ENCODE measurements at regions not wholly inside any gene's neighbourhood (a gene's known extent, or its start where the extent isn't known, plus 50 kb on each side); places are given as distances from the start of the nearest gene placed in this dataset.

DNA sequence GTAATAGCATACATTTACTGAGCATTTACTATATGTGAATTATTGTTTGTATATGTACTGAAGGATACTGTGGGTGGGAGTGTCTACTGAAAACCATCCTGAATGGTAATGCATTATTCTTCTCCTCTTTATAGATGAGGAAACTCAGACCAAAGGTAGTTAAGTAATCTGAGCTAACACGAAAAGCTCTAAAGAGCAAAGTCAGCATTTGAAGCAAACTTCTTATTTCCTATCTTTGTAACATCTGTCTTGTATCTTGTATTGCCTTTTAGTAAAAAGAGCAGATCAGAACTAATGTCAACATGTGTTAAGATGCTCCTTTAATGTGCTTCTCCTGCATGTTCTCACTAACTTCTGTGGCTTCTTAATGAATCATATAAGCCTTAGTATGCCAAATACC lies 382.8 kb upstream of the NXPH2 start:
- DNase-seq (ENCODE audit: low read depth): no peak

DNA sequence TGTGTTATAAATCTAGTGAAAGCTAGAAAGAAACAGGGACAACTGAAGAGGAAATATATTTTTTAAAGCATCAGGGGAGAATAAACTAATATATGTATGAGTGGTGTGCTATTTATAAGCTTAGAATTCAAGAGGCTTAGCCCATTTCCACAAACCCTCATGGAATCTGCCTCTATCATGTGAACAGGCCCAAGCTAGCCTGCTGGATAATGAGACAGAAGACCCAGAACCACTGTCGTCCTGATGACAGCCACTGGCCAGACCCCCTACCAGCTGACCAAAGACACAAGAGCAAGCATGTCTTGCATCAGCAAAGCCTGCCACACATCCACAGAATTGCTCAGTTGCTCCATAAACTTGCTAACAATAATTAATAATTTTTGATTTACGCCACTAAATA lies 382.3 kb upstream of the NXPH2 start:
- DNase-seq (ENCODE audit: low read depth): no peak

DNA sequence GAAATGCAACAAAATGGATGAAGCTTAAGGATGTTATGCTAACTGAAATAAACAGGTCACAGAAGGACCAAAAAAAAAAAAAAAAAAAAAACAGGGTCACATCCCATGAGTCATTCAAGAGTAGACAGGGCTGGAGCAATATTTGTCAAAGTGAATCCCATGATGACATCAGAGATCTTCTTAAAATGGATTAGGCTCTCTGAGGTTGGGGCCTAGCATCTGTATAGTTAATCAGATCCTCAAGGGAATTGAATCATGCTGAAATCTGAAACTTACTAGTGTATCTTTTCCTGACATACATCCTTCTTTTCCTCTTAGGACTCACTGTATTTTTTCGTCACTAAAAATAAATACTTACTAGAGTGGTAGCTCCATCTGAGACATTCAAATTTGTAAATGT lies 380.6 kb upstream of the NXPH2 start:
- no peak for DNase-seq (ENCODE audit: low read depth)

DNA sequence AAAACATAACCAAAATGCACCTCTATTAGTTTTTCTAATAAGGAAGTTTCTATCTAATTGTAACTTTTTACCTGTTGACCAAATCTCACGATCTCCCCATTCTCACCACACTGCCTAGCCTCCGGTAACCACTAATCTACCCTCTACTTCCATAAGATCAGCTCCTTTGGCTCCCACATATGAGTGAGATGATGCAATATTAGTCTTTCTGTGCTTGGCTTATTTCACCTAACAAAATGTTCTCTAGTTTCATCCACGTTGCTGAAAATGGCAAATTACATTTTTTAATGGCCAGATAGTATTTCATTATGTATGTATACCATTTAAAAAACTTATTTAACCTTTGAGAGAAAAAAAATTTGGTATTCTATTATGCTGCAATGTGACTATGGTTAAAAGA lies 379.0 kb upstream of the NXPH2 start:
- no peak for DNase-seq (ENCODE audit: low read depth)

DNA sequence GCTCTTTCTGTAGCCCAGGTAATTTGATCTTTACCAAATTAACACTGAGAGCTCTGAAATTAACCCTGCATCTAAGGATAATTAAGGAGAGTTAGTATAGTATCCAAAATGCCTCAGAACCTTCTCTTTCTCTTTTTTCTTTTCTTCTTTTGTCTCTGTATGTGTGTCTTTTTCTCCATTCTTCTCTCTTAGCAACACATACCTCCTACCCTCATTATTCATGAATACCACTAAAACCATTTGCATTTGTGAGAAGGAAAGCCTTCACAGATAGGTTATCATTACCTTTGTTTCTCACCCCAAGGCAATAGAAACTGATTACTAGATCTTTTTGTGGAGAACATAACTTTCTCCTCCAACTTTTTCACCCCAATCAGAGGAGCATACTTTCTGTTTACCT lies 376.5 kb upstream of the NXPH2 start:
- no peak for DNase-seq (ENCODE audit: low read depth)

DNA sequence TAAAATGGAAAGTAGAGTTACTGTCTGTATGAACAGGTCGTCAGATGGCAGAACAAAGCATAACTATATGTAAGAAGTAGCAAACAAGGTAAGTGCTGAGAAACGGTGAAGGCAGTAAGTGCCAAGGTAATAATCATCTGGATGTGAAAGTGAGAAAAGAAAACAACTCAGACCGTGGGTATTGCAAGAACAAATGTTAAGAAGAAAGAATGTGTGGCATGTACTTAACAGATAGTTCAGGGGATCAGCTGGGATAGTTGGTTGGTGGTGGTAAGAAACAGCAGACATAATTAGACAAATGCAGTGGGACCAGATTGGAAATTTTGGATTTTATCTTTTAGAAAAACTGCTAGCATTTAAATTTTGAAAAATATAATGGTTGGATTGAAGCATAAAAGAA lies 375.8 kb upstream of the NXPH2 start:
- no peak for DNase-seq (ENCODE audit: low read depth)

DNA sequence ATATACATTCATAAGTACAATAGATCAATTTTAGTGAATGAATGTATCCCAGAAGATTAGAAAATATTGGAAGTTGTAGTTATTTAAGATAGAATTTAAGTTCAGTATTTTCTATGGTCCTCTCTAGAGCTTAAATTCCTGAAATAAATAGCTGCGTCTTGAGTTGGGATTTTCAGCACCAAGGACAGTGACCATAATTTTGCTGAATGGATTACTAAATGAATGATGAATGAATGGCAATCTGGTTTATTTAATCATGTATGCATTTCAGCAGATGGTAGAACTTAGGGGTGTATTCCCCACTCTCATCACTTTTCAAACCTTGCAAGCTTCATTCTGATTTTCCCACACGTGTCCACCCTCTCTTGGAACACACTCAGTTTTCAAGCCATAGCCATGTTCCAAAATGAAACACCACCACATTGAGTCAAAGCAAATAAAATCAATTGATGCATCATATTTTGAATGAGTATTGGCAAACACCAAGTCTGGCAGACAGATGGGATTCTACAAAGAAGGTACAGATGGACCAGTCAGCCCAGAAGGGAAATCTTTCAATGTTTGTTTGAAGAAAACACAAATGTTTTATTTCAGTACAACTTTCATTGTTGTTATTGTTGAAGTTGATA lies 362.2 kb upstream of the NXPH2 start:
- peak; percentile 24 for DNase-seq (ENCODE audit: low read depth)

DNA sequence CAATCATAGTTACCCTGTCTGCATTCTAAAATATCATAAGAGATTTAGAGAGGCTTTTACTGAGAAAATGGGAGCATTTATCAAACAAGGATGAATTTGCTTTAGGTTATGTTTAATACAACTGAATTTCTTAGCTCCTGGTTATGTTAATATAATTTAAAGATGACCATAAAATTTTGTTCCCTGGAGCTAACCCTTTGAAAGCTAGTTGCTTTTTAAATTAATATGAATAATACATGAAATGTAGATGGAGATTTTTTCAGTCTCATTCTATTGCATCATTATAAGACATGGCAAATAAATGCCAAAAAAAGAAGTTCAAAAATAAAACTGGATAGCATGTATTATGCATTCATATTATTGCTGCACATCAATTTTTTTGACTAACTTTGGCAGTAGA lies 344.1 kb upstream of the NXPH2 start:
- DNase-seq (ENCODE audit: low read depth): no peak

DNA sequence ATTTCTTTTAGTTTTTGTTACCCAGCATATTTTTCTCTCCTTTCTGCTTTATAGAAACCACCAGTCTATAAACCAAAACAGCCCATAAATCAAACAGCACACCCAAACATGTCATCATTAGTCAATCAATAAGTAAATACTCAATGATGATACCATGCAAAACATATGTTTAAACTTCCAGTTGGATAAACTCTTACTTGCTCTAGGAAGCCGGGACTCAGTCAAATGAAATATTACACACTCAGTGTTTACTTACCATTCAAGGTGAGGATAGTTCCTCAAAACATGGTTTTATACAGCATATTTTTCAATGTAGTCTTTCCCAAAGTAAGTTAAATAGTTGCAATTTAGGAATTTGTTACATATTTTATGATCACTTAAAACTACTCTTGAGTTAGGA lies 343.6 kb upstream of the NXPH2 start:
- DNase-seq (ENCODE audit: low read depth): no peak

DNA sequence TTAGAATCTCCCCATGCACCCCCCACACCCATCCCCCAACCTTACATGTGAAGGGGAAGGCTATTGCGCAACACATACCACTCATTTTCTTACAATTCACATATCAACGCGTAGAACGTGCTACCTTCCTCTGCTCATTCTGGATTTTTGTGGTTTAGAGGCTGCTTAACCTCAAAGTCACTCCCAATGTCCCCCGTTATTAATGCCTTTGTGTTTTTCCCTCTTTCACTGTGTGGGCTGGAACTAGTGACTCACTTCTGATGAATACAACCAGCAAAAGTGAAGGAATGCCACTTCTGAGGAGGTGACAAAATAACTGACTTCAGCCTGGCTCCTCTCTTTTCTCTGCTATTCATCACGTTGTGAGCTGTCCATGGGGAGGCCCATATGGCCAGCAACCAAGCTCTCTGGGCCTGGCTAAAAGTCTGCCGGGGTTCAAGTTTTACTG lies 342.5 kb upstream of the NXPH2 start:
- peak; percentile 45 for DNase-seq (ENCODE audit: low read depth)

DNA sequence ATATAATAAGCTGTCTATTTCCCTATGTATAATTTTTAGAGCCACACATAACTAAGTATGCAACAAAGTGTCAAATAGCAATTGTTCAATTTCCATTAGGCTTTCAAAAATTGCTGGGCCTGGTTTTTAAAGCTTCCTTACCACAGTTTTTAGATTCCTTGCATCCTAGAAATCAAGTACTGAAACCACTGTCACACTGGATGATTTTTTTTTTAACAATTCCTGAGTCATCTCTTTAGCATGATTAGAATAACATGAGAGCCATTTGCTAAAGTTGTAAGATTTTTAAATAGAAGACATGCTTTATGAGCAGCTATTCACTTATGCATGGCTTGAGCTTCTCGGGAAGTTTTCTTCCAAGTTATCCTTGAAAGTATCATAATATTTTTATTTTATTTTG lies 319.5 kb upstream of the NXPH2 start:
- no peak for DNase-seq (ENCODE audit: low read depth)

DNA sequence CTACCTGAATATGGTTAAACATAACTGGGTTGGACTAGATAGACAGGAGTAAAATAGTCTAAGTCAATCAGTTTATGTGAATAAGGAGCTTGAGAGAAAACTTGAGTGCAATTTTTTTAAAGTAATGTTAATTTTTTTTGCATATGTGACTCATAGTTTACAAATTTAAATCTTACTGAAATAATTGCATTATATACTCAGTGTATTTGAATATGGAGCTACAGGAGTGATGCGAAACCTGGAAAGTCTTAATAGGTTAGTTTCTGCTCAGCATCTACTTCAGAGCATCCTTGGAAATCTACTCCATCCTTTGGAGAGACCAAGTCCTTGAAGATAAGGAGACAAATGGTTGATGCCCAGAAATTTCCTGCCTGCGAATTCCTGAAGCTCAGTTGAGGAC lies 318.8 kb upstream of the NXPH2 start:
- DNase-seq (ENCODE audit: low read depth): no peak

DNA sequence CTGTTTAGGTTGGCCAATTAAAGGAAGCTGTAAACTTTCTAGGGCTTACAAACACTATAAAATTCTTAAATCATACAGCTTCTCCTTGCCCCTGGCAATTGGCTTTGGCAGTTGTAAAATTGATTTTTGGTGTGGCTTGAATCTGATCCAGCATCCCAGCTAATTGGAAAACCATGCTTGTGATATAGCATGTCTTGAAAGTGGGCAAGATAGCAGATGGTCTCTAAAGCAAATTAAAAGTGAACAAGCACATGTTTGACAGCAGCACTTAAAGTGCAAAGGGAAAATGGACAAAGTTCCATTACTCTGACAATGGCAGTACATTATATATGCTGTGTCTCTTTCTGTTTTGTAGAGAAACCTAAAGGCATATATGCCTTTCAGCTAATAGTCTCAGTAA lies 302.9 kb upstream of the NXPH2 start:
- no peak for DNase-seq (ENCODE audit: low read depth)

DNA sequence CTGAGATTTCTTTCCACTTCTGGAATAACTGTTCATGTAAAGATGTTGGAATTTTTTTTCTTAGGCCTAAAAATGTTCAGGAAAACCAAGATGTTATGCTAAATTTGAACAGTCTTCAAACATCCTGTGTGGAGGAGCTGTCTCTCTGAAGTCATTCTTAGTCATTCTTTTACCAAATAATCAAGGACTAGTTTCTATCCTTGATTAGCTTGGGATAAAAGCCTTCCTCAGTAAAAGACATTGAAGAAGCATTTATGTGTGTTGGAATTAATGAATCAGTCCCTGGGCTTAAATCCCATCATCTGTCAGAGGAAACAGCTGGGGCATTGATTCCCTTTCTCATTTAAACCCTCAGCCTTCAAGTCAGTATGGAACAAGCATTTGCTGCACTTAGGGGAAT lies 300.1 kb upstream of the NXPH2 start:
- no peak for DNase-seq (ENCODE audit: low read depth)

DNA sequence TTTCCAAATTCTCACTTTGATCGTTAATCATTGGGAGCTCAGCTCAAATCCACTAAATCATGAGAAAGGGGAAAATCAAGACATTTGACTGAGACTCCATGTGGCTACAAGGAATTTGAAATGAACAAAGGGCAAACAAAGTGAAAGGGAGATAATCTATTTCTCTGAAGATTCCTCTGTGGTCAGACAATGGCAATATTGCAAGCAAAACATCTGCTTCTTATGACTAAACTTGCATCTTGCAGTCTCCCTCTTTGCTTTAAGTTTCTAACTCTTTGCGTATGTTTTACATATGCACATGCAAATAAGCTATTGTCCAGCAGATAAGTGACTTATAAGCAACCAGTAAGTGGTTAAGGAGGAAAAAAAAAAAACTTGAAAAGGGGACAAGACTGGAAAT lies 299.1 kb upstream of the NXPH2 start:
- DNase-seq (ENCODE audit: low read depth): no peak

DNA sequence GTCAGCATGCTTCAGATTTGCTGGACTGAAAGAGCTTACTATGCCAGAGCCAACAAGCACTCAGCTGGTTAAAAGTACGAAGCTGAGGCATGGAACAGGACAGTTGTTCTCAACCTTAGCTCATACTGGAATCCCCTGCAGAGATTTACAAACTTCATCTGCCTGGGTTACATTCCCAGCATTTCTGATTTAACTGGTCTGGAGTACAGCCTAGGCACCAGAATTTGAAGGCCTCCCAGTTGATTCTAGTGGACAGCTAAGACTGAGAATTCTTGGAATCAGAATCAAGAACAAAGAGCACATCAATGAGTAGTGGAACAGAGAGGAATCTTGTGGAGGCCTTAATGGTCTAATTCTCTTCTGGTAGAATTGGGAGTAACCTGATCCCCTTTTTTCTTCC lies 298.2 kb upstream of the NXPH2 start:
- DNase-seq (ENCODE audit: low read depth): no peak

DNA sequence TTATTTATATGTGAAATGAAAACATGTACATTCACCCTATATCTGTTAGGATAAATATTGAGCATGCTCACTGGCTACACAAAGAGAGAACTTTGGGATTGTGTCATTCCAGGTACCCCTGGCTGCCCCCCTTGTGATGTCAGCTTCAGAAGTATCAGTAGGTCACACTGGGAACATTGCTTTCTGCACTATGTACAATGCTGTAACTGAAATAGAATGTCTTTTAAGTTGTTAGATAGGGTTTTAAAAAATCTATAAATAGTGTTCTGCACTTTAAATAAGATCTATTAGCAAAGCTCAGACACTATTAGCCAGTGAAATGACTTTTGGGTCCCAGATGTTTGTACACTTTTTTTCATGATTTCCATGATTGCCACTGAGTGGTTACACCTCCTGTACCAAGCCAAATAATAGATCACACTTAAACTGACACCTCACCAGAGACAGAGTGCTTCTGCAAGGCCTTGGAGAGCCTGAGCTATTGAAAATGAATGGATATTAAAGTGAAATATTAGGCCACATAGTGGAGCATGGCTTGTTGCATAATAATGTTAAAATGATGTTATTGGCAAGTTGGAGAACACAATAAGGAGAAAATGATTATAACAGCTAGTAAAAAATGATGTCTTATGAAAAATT lies 297.0 kb upstream of the NXPH2 start:
- no peak for DNase-seq (ENCODE audit: low read depth)

DNA sequence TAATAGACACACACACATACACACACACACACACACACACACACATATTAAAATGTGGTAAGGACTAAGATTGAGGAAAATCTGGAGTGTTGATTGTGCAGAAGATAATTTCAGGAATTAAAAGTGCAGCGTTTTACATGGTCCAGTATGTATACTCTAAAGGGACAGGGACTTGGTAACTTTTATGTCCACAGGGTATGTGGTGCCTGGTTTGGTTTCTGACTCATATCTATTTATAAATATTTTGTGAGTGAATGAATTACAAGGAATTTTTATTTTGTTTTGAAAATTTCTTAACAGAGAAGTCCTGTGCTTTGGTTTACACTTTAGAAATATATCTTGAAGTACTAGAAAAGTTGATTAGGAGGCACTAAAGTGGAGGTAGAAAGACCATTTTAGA lies 287.7 kb upstream of the NXPH2 start:
- no peak for DNase-seq (ENCODE audit: low read depth)

DNA sequence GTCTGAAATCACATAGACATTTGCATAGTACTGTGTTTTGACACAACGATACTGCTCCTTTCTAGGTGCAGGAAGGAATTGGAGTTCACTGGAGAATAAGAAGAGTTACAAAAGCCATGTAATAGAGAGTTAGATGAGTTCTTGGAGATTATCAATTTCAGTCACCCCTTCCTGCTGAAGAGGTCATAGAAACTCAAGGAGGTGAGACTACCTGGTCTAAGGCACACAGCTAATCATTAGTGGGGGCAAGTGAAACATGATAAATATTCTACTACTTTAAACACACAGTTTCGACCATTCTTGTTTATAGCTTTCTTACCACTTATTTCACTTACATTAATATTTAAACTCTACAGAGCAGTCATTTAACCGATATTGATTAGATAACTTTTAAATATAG lies 286.9 kb upstream of the NXPH2 start:
- DNase-seq (ENCODE audit: low read depth): no peak

DNA sequence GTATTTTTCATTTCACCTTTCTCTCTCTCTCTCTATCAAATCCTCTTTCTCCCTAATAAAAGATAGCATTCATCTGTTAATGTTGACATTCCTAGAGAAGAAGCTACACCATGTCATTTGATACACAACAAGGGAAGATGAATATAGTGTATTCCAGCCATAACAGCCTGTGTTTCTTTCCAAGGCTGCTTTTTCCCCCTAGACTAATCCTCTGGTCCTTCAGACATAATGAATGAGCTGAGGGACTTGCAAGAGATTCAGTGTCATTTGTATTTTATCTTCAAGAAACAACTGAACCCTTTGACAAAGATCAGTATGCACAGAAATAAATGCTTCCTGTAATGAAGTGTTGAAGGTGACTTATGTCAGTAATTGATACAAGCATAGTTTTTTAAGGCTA lies 284.0 kb upstream of the NXPH2 start:
- DNase-seq (ENCODE audit: low read depth): no peak

DNA sequence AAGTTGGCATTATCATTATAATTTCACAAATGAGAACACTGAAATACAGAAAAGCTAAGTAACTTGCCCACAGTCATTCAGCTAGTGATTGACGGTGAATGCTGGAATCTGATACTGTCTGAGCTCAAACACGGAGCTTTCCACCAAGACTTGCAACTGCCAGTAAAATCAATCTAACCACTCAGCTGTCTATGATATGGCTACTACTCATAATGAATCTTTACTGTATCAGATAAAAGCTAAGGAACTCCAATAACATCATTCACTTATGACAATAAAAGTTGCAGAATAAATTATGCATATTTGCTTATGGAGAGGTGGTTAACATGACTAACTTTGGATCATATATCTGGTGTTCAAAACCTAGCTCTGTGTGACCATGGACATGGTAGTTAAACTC lies 279.4 kb upstream of the NXPH2 start:
- no peak for DNase-seq (ENCODE audit: low read depth)

DNA sequence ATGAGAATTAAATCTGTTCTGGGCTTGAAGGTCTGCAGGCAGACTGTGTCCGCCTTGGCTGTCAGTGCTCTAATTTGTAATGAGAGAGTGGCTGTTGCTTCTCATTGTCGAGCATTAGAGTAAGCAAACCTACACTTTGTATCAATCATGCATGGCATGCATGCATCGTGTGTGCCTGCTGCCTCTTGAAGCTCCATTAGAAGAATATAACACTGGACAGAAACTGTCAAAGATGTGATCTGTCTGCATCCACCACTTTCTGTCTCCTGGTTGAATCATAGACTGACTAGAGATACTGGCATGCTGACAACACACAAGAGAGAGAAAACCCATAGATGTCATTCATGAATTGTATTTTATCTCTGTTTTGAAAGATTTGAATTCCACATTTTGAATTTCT lies 275.0 kb upstream of the NXPH2 start:
- no peak for DNase-seq (ENCODE audit: low read depth)

DNA sequence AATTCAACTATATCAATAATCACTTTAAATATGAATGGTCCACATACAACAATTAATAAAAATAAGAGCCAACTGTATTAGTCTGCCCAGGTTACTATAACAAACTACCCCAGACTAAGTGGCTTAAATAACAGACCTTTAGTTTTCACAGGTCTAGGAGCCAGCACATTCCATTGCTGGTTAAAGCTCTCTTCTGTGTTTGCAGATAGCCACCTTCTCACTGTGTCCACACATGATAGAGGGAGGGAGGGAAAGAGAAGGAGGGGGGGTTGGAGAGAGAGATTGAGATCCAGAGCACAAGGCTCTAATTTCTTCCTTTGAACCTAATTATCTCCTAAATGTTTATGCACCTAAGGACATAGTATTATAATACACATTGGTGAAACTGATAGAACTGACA lies 267.8 kb upstream of the NXPH2 start:
- DNase-seq (ENCODE audit: low read depth): no peak

DNA sequence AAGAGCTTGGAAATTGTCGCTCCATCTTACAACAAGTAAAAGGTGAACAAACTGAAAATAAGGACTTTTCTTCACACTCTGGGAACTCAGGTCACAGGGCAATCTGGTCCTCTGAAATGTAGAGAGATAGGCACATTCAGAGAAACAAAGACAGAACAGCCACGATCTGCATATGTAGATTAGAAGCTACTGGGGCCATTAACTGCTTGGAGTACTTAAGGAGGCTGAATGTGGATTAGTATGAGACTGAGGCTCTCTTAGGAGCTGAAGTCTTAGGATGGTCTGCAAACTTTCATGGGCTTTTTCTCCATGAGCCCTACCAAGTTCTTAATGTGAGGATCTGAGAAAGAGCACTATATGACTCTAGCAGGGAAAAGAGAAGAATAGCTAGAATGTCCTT lies 265.3 kb upstream of the NXPH2 start:
- no peak for DNase-seq (ENCODE audit: low read depth)

Data from amniotic epithelial cell (primary cell).